Esophagus muscularis mucosa (tissue), 4 donors: ENCODE measurements at regions not wholly inside any gene's neighbourhood (a gene's known extent, or its start where the extent isn't known, plus 50 kb on each side); places are given as distances from the start of the nearest gene placed in this dataset.

Experiments used
- CTCF ChIP-seq, 3 experiments: fragments of 200-600 bp in 2 of 3; fragments of 450-650 bp in 1 of 3; sonication (generic) in 2 of 3; IDR thresholded peaks; one replicate each; pipeline ENCODE4 v1.5.1; 2017 to 2019; ENCODE audit warnings: antibody characterized with exemption in 3 of 3, mild to moderate bottlenecking in 2 of 3, moderate library complexity in 1 of 3
- EP300 ChIP-seq: sonication (generic); formaldehyde crosslinking; IDR thresholded peaks from one replicate; pipeline ENCODE4 v1.6.1; 2017; ENCODE audit warnings: antibody characterized with exemption
- POLR2A ChIP-seq: fragments of 450-650 bp; IDR thresholded peaks from one replicate; pipeline ENCODE4 v1.6.1; 2017; ENCODE audit warnings: antibody characterized with exemption, moderate library complexity, mild to moderate bottlenecking, low read depth
- POLR2AphosphoS5 ChIP-seq, 2 donors: sonication (generic); formaldehyde crosslinking; IDR thresholded peaks; one replicate each; pipeline ENCODE4 v1.6.1; 2017; ENCODE audit warnings: antibody characterized with exemption in 2 of 2

GRCh38 chr13:84646957-84647356 is 764.7 kb upstream of the SLITRK1 start:
- no peak for TF ChIP-seq POLR2A
- TF ChIP-seq CTCF (IDR thresholded peaks at IDR 0.05): no peak
- TF ChIP-seq POLR2AphosphoS5 (IDR thresholded peaks at IDR 0.05): no peak
- TF ChIP-seq EP300: no peak
